Natural killer cell (primary cell): ENCODE measurements at regions not wholly inside any gene's neighbourhood (a gene's known extent, or its start where the extent isn't known, plus 50 kb on each side); places are given as distances from the start of the nearest gene placed in this dataset.

Experiments
- ATAC-seq, 3 donors: fragments of 150-1000 bp in 2 of 3; fragments of 200-7000 bp in 1 of 3; cut with Tn5 transposase; 1 replicate in 1 of 3; 2 replicates in 2 of 3; pipeline ENCODE4 v1.10.0; 2021; ENCODE audit warnings: mild to moderate bottlenecking in 2 of 3, moderate library complexity in 2 of 3
- DNase-seq, 2 donors: peaks; one replicate each; pipeline versions ENCODE4 v3.0.0 to v3.0.0-alpha.2; 2013 to 2021; ENCODE audit warnings: mixed read lengths in 1 of 2
- H3K27ac ChIP-seq: one replicate; pipeline ENCODE4 v1.5.1; 2013; ENCODE audit warnings: mild to moderate bottlenecking, low read length
- H3K27me3 ChIP-seq: one replicate; pipeline ENCODE4 v1.6.1; 2013; ENCODE audit warnings: low read length; ENCODE audit not compliant: control insufficient read depth, insufficient read depth
- H3K36me3 ChIP-seq: one replicate; pipeline ENCODE4 v1.6.1; 2013; ENCODE audit warnings: low read length; ENCODE audit not compliant: control insufficient read depth, insufficient read depth
- H3K4me1 ChIP-seq: one replicate; pipeline ENCODE4 v1.6.1; 2013; ENCODE audit warnings: low read length; ENCODE audit not compliant: control insufficient read depth, insufficient read depth
- H3K4me3 ChIP-seq: one replicate; pipeline ENCODE4 v1.5.1; 2013; ENCODE audit warnings: low read length
- H3K9me3 ChIP-seq: one replicate; pipeline ENCODE4 v1.6.1; 2013; ENCODE audit warnings: low read length; ENCODE audit not compliant: control insufficient read depth, insufficient read depth
- H3K27ac Mint-ChIP-seq, 2 donors: one replicate each; pipeline ENCODE4 v1.8.0; 2022; ENCODE audit warnings: mild to moderate bottlenecking in 2 of 2, mixed read lengths in 2 of 2, moderate library complexity in 1 of 2
- H3K27me3 Mint-ChIP-seq, 2 donors: one replicate each; pipeline ENCODE4 v1.8.0; 2022; ENCODE audit warnings: low read depth in 2 of 2, mixed read lengths in 2 of 2
- H3K36me3 Mint-ChIP-seq: one replicate; pipeline ENCODE4 v1.8.0; 2022; ENCODE audit warnings: mixed read lengths
- H3K4me1 Mint-ChIP-seq, 2 donors: one replicate each; pipeline ENCODE4 v1.8.0; 2022; ENCODE audit warnings: mixed read lengths in 2 of 2
- H3K4me3 Mint-ChIP-seq: one replicate; pipeline ENCODE4 v1.8.0; 2022; ENCODE audit warnings: mild to moderate bottlenecking, moderate library complexity, mixed read lengths
- H3K9me3 Mint-ChIP-seq, 2 donors: one replicate each; pipeline ENCODE4 v1.8.0; 2022; ENCODE audit warnings: mixed read lengths in 2 of 2
- CTCF ChIP-seq: fragments of 200-600 bp; IDR thresholded peaks from one replicate; pipeline ENCODE4 v1.8.0; 2022; ENCODE audit warnings: antibody characterized with exemption
- WGBS: methylation state at CpG from one replicate; pipeline ENCODE4 v1.1.7; 2013; ENCODE audit warnings: missing lambda C conversion rate; ENCODE audit not compliant: insufficient coverage; 5-methylcytosine and 5-hydroxymethylcytosine counted together
- intact Hi-C: fragments of 100-400 bp; cut with micrococcal nuclease; formaldehyde crosslinking; loops from one replicate; pipeline ENCODE4 v1.14.2; 2022

- H3K27ac ChIP-seq = no peak overlapping the region
- H3K4me1 ChIP-seq = peaks cover 13% of the 10 kb centered on the region
- intact Hi-C loops = no loop called here
- Mint-ChIP-seq H3K9me3 (no peaks in the 10 kb centered on the region), H3K27ac (no peak overlapping the region), H3K4me1 (no peaks in the 10 kb centered on the region), H3K27me3 (peaks cover 15 to 27% of the 10 kb centered on the region in 2 donors), H3K4me3 (no peak overlapping the region), H3K36me3 (no peaks in the 10 kb centered on the region)
- no peaks in the 10 kb centered on the region for H3K27me3 ChIP-seq
- DNase-seq = no peak
- no peaks in the 10 kb centered on the region for H3K36me3 ChIP-seq
- ATAC-seq = no peak
- no peak for TF ChIP-seq CTCF
- no peak overlapping the region for H3K4me3 ChIP-seq
- WGBS = 84% methylated on average over 7 of the region's 7 CpGs
- H3K9me3 ChIP-seq = peaks cover 4% of the 10 kb centered on the region
Measured at GRCh38 chr22:27135031-27135981, 477.9 kb downstream of the MIAT start.

GRCh38 chr22:27136596-27136995 is 479.2 kb downstream of the MIAT start:
- Histone ChIP-seq H3K4me3 (no peak overlapping the region), H3K4me1 (peaks cover 13% of the 10 kb centered on the region), H3K27me3 (no peaks in the 10 kb centered on the region), H3K9me3 (peaks cover 4% of the 10 kb centered on the region), H3K27ac (no peak overlapping the region), H3K36me3 (no peaks in the 10 kb centered on the region)
- ATAC-seq (no peak), DNase-seq (no peak)
- peaks cover 17 to 18% of the 10 kb centered on the region in 2 donors for H3K27me3 Mint-ChIP-seq
- intact Hi-C loops = no loop called here
- H3K27ac Mint-ChIP-seq = no peak overlapping the region
- H3K4me1 Mint-ChIP-seq = no peaks in the 10 kb centered on the region
- H3K36me3 Mint-ChIP-seq = no peaks in the 10 kb centered on the region
- no peak for TF ChIP-seq CTCF
- 92% methylated on average over 2 of the region's 2 CpGs for WGBS
- no peak overlapping the region for H3K4me3 Mint-ChIP-seq
- no peaks in the 10 kb centered on the region for H3K9me3 Mint-ChIP-seq

- DNase-seq (no peak), ATAC-seq (no peak)
- H3K27ac ChIP-seq = no peak overlapping the region
- peaks cover 8% of the 10 kb centered on the region for H3K4me1 ChIP-seq
- intact Hi-C loops = no loop called here
- H3K36me3 ChIP-seq = no peaks in the 10 kb centered on the region
- no peak overlapping the region for H3K4me3 Mint-ChIP-seq
- no peaks in the 10 kb centered on the region for H3K36me3 Mint-ChIP-seq
- no peaks in the 10 kb centered on the region for H3K9me3 Mint-ChIP-seq
- no peak for TF ChIP-seq CTCF
- no peaks in the 10 kb centered on the region for H3K4me1 Mint-ChIP-seq
- whole genome bisulfite sequencing = 80% methylated on average over 13 of the region's 13 CpGs
- H3K27me3 ChIP-seq = no peaks in the 10 kb centered on the region
- peaks cover 10 to 13% of the 10 kb centered on the region in 2 donors for H3K27me3 Mint-ChIP-seq
- no peak overlapping the region for H3K4me3 ChIP-seq
- peaks cover 4% of the 10 kb centered on the region for H3K9me3 ChIP-seq
- no peak overlapping the region for H3K27ac Mint-ChIP-seq
Measured at GRCh38 chr22:27137871-27138337, 480.5 kb downstream of the MIAT start.
